Erythroblast (primary cell): ENCODE measurements at regions not wholly inside any gene's neighbourhood (a gene's known extent, or its start where the extent isn't known, plus 50 kb on each side); places are given as distances from the start of the nearest gene placed in this dataset.
A peak's percentile ranks its signal among the peaks of the same experiment; 100 is the strongest.

Experiments used
- DNase-seq, 2 experiments: peaks; one replicate each; lab custom pipeline; 2025; lab: John Stamatoyannopoulos, UW
- GATA1 ChIP-seq: IDR thresholded peaks from 2 replicates; pipeline ENCODE4 v1.6.1; 2011; ENCODE audit warnings: low read depth, mild to moderate bottlenecking, control low read depth, low read length, moderate library complexity
- POLR2A ChIP-seq: IDR thresholded peaks from 2 replicates; pipeline ENCODE4 v1.6.1; 2011; ENCODE audit warnings: mild to moderate bottlenecking, low read length

DNA sequence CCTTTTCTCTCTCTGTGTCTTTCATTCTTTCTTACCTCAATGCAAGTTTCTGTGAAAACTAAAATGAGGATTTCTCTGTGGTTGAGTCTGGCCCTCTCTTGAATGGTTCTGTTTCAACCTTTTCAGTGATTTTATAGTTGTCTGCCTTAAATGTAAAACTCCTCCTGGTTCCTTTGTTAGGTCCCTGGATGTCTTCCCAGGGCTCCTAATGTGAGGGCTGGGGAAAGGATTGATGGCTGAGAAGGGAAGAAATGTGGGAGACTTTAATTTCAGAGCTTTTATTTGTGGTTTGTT is 90.6 kb upstream of the GRM7 start:
- no peak for DNase-seq
- TF ChIP-seq GATA1 (no peak), POLR2A (no peak)

DNA sequence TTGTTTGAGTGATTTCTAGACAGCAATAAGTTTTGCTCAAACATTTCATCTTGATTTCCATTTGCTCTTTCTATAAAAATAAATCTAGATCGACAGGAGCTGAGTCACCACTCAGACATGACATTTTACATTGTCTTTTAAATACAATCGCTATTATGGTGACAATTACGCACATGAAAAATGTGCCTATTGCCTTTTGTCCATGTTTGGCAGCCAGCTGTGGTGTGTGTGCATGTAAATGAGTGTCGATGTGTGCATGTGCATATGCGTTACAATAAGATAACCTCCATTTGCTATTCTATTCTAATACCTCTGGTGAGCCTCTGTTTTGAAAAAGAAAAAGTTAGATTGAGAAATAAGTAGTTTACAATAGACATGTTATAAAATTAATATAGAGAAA is 89.7 kb upstream of the GRM7 start:
- no peak for DNase-seq
- no peak for TF ChIP-seq GATA1
- TF ChIP-seq POLR2A, result no peak

DNA sequence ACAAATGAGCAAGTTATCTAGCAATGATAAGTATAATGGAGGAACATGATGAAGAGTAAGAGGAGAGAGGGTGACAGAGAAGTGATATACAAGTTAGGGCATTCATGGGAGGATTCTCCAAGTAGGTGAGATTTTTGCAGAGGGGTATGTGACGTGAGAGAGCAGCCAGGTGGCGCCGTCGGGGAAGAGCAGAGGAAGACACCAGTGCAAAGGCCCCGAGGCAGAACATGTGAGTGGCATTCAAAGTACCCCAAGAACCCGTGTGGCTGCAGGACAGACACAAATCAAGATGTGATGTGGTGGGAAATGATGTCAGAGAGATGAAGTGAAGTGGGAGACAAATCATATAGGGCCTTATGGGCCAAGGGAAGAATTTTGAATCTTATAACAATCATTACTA is 81.8 kb upstream of the GRM7 start:
- DNase-seq, result peak in 1 of 2 experiments; percentile 1
- TF ChIP-seq POLR2A, result no peak
- TF ChIP-seq GATA1, result no peak

DNA sequence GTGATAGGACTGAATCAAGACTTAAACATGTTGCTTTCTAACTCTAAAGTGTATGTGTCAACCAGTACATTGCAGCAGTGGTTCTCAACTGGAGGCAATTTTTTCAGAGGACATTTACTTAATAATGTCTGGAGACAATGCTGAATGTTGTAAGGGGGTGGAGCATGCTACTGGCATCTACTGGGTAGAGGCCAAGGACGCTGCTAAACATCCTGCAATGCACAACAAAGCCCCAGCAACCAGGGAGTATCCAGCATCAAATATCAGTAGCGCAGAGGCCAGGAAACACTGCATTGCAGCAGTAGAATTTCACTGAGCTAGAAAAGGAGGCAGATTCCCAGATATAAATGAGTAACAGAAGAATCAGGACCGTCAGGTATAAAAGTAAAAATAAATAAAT is 79.8 kb upstream of the GRM7 start:
- DNase-seq, result no peak
- TF ChIP-seq GATA1 (no peak), POLR2A (no peak)

DNA sequence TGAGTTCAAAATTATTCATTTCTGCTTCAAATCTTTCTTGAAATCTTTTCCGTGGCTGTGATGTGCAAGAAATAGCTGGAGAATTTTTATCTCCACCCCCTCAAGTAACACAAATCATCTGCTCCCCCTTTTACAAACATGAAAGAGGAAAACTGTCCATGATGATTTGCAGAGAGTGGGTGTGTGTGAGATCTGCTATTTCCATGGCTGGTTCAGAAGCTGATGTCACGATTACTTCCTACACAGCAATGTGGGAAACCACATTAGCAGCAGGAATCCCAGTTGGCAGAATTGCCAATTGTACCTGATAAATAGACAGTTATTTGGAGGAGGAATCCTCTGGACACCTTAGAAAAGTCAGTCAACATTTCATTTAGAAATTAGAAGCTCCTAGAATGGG is 75.2 kb upstream of the GRM7 start:
- no peak for TF ChIP-seq POLR2A
- no peak for TF ChIP-seq GATA1
- DNase-seq, result no peak

DNA sequence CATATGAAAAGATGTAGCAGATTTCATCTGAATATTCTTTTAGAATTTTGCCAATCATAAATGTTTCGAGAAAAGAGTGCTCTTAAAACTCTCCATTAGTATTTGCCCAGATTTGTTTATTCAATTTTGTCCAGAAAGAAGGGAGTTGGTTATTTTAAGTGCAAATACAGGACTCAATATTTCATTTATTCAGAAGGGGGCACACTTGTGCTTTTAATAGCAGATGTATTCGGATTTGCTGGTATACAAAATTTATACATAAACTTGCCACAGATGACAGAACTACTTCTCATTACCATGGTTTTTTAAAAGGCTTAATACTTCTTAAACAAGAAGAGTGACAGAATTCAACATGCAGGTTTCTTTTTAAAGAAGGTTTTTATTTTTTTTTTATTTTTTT is 69.8 kb upstream of the GRM7 start:
- no peak for TF ChIP-seq POLR2A
- no peak for TF ChIP-seq GATA1
- no peak for DNase-seq

DNA sequence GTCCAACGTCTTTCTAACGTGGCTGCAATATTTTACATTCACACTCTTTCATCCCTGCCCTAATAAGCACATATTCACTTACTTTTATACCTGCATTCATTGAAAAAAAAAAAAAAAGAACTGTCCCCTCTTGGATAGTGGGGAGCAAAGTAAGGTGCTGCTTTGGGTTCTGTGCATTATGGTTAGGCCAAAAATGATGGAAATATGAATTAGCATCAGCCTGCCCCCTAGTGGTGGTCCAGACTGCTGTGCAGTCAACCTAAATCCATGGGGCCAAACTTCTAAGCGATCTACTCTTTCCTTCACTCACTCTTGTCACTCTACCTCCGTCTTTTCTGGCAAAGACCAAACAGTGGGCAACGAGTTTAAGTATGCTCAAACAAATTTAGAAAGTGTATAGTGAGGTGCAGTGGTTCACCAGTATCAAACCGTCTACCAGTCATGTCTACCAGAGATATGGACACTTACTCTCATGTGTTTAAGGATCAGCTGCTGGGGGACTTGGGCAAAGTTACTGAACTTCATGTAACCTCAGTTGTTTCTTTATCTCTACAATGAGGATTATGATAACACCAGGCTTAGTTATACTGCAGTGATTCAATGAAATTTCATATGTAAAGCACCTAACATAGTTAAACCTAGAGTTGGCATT is 61.5 kb upstream of the GRM7 start:
- TF ChIP-seq POLR2A (no peak), GATA1 (no peak)
- DNase-seq, result peak; percentile 32 to 61

DNA sequence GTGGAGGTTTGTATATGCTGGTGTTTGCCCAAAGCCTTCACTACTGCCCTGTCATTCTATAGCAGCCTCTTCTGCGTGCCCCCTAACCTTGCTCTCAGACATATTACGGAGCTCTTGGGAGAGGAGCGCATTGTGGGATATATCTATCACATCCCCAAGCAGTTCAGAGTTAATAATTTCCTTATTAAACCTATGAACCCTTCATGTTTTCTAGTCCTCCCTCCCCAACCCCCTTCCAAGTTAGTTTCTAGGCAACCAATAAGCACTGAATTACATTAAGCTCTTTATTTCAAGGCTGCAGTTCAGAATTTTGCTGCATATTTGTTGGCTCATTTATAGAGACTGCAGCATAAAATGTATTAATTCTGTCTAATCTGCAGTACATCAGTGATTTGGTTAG is 57.3 kb upstream of the GRM7 start:
- no peak for DNase-seq
- TF ChIP-seq GATA1, result no peak
- TF ChIP-seq POLR2A, result no peak

DNA sequence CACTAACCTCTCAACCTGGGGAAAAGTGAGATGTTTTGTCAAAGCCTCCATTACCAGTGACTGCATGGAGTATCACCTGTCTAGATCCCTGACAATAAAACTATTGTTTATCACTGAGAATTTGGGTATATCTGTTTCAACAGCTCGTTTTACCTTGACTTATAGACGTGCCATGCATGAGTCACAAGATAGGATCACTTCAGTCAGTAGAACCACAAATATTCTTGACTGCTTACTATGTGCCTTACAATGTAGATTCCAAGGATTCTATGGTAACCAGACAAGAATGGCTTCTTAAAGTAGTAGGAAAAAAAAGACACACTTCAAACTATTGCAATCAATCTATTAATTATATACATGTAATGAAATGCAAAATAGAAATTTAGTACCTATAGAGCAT is 55.7 kb upstream of the GRM7 start:
- no peak for DNase-seq
- TF ChIP-seq GATA1 (no peak), POLR2A (no peak)

DNA sequence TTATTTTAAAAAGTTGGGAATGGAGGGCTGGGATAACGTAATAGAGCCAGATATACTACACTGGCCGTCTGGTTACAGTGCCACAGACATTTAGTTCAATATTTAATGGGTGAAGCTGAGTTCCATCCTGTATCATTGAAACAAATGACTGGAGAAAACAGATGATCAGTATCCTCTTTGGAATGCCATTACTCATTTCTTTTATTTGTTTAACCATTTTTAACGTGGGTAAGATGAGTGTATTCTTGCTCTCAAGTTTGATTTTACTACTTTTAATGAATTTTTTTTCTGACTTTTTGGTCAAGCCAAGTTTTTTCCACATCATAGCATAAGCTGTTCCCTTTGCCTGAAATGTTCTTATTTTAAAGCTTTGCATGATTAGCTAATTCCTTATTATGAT is 53.9 kb upstream of the GRM7 start:
- no peak for TF ChIP-seq POLR2A
- TF ChIP-seq GATA1, result no peak
- no peak for DNase-seq

DNA sequence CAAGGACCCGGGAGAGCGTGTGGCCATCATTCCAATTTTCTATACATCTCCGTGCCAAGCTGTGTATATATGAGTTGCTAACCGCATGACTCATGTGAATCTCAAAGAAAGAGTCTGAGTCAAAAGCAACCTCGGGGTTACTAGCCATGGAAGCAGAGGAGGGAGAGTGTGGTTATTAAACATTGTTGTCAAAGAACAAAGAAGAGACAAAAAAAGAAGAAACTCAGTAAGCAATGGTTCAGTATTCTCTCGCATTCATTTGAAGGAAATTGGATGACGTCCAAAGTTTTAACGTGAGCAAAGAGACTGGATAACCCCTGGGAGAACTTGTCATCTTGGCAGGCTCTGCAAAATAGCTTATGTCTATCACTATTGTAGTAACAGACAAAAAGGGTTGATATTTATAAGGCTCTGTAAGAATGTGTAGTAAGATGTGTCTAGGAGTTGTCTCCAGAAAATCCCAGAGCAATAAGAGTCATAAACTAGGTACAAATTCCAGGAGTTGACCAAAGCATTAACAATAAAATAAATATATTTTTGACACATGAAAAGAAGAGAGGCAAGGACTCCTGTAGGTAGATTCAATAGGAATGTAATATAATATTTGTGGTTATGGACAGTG is 52.8 kb upstream of the GRM7 start:
- DNase-seq, result no peak
- TF ChIP-seq POLR2A (no peak), GATA1 (no peak)

DNA sequence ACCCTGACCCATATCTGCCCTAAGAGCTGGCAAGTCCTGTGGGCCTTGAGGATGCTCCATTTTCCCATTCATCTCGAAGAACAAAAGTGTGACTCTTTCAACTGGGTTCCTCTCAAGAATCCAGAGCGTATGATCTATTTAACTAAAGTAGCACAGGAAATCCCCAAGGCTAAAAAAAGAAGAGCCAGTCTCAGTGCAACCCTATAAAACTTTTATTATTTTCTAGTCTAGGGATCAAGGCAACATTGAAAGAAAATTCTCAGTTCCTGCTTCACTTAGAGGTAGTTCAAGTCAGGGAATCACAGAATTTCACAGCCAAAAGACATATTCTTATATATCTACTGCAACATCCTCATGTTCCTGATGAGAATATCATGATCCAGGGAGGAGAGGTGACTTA is 51.6 kb upstream of the GRM7 start:
- TF ChIP-seq POLR2A (no peak), GATA1 (no peak)

More for the DNA sequence above, 51.6 kb upstream of the GRM7 start:
- DNase-seq, result no peak
